ENCODE measurements at regions not wholly inside any gene's neighbourhood (a gene's known extent, or its start where the extent isn't known, plus 50 kb on each side); places are given as distances from the start of the nearest gene placed in this dataset.
"Not testable (repeated sequence)": the region's sequence is repeated elsewhere in the genome, so short reads cannot be mapped to it uniquely, and the experiment has no call there.

DNA sequence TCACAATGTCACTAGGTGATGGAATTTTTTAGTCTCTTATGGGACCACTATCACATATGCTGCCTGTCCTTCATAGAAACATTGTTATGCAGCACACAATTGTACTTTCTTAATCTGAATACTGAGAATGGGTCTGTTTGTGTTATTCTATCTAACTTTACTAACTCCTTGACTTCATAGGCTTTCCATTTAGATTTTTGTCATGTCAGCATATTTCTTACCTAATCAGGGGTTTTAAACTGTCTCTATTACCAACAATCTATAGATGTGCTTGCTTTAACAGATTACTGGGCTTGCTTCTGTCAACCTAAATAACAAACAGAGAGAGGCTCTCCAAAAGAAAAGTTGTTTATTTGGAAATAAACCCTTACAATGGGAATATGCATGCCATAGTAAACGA is 289.6 kb upstream of the ZNF804A start:
- no peak for DNase-seq (ENCODE audit: extremely low read depth in 1 of 11, low read depth in 9 of 11, low spot score in 4 of 11)

DNA sequence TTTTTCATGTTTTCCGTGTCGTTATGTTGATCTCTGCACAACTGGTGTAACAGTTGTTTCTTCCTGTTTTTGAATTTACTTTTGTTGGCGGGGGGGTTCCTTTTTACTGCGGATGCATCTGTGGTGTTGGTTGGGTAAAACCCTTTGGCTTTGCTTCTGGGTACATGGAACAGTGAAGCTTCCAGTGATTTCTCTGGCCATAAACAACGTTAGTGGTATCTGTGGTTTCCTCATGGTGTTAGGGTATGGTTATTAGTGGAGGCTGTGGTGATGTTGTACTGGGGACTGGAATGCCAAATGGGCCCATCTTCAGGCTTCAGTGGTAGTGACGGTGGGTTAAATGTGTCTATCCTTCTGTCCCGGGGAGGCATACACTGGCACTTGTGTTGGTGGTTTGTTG is 285.4 kb upstream of the ZNF804A start:
- no peak for DNase-seq (ENCODE audit: extremely low read depth in 1 of 11, low read depth in 9 of 11, low spot score in 4 of 11)

DNA sequence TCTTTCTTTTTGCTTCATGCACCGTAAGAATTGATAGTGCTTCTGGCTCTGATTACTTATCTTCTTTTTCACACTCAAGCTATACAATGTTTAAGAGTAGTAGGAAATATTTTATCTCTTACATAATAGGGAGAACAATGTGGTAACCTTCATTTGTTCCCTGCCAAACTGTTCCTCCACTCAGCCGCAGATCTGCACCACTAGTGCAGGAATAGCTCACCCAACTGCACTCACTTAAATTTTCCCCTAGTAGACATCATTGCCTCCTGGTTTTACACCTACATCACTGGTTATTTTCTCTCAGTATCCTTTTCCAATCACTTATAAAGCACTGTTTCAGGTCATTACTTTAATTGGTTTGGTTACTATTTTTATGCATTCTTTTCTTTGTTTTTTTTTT is 283.5 kb upstream of the ZNF804A start:
- no peak for DNase-seq (ENCODE audit: extremely low read depth in 1 of 11, low read depth in 9 of 11, low spot score in 4 of 11)

DNA sequence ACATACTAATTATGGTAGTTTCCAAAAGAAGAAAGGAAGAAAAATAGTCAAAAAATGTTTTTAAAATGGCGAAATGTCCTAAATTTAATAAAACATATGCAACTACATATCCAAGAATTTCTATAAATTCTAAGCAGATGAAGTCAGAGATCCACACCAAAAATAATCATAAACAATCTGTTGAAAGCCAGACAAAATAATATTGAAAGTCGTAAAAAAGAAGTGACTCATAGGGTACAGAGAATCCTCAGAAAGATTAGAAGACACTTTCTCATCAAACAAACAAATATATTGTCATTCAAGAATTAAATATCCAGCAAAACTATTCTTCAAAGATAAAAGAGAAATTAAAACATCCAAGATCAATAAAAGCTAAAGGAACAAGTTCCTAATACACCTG is 281.4 kb upstream of the ZNF804A start:
- no peak for DNase-seq (ENCODE audit: extremely low read depth in 1 of 11, low read depth in 9 of 11, low spot score in 4 of 11)

DNA sequence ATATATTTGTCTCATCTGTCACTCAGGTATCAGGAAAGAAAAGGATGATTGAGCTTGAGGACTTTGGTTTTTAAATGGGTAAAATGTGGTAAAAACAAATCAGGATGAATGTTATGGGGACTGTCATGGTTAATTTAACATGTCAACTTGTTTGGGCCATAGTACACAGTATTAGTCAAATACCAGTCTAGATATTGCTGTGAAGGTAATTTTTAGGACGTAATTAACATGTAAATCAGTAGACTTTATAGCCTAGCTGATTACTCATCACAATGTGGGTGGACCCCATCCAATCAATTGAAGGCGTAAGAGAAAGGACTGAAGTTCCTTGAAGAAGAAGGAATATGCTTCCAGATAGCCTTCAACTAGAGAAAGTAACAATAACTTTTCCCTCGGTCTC is 275.7 kb upstream of the ZNF804A start:
- DNase-seq (ENCODE audit: extremely low read depth in 1 of 11, low read depth in 9 of 11, low spot score in 4 of 11), result no peak

DNA sequence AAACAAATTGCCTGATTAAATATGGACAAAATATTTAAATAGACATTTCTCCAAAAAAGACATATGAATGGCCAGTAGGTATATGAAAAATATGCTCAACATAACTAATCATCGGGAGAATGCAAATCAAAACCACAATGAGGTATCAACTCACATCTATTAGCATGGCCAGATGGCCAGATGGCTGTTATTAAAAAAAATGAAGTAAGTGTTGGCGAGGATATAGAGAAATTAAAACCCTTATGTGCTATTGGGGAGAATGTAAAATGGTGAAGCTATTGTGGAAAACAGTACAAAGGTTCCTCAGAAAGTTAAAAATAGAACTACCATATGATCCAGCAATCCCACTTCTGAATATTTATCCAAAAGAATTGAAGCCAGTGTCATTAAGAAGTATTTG is 272.3 kb upstream of the ZNF804A start:
- DNase-seq (ENCODE audit: extremely low read depth in 1 of 11, low read depth in 9 of 11, low spot score in 4 of 11), result no peak

DNA sequence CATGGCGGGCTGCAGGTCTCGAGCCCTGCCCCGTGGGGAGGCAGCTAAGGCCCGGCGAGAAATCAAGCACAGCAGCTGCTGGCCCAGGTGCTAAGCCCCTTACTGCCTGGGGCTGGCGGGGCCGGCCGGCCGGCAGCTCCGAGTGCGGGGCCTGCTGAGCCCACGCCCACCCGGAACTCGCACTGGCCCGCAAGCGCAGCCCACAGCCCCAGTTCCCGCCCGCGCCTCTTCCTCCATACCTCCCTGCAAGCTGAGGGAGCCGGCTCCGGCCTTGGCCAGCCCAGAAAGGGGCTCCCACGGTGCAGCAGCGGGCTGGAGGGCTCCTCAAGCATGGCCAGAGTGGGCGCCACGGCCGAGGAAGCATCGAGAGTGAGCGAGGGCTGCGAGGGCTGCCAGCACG is 270.5 kb upstream of the ZNF804A start:
- DNase-seq (ENCODE audit: extremely low read depth in 1 of 11, low read depth in 9 of 11, low spot score in 4 of 11), result not testable (repeated sequence)

DNA sequence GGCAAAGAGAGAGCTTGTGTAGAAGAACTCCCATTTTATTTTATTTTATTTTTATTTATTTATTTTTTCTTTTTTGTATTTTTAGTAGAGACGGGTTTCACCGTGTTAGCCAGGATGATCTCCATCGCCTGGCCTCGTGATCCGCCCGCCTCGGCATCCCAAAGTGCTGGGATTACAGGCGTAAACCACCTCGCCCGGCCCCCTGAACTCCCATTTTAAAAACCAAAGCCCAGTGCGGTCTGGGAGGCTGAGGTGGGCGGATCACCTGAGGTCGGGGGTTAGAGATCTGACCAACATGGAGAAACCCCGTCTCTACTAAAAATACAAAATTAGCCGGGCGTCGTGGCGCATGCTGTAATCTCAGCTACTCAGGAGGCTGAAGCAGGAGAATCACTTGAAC is 267.8 kb upstream of the ZNF804A start:
- DNase-seq (ENCODE audit: extremely low read depth in 1 of 11, low read depth in 9 of 11, low spot score in 4 of 11), result not testable (repeated sequence)

DNA sequence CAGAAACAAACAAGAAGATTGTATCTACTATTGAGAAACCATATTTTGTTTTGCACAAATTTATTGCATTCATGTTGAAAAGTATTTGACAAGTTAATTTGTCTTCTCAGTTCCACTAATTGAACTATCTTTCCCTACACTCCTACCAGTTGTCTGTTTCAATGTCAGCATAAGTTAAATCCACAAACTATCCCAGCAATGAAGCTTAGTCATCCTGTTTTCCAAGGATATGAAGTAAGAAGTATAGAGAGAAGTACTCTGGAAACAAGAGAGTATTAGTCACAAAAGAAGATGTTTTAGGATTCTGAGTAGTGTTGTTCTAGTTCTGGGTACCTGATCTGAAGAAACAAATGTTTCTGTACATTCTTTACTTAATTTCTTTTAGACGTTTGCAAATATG is 261.6 kb upstream of the ZNF804A start:
- no peak for DNase-seq (ENCODE audit: extremely low read depth in 1 of 11, low read depth in 9 of 11, low spot score in 4 of 11)

DNA sequence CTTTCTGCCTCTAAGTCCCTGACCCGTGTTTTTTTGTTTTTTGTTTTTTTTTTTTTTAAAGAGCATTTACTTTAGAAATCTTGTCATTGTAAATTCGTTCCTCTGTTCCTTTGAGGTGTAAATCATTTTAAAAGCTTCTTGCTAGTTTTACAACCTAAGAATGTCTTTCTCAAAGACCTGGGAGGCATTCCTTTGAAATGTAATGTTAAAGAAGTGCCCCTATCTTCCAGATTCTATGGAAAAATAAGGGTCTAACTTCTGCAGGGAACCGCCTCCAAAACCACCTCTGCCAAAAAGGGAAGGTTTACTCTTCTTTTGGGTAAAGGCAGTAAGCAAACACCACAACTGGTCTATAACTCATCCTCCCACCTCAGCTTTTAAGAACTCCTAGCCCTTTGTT is 259.6 kb upstream of the ZNF804A start:
- no peak for DNase-seq (ENCODE audit: extremely low read depth in 1 of 11, low read depth in 9 of 11, low spot score in 4 of 11)

DNA sequence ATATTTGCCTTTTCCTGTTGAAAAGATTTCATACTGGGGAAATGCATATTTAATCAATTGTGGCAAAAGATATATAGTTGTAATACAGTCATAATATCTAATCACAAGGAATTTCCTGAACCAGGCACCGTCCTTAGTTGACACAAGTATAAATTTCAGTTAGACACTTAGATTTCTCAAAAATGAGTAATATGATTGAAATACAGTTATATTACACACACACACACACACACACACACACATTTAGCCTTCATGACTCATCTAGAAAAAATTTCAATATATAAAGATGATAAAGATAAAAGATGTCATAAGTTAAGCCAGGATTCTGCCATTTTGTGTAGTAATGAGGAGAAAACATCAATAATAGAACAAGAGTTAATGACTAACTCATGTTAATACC is 258.4 kb upstream of the ZNF804A start:
- DNase-seq (ENCODE audit: extremely low read depth in 1 of 11, low read depth in 9 of 11, low spot score in 4 of 11), result no peak

DNA sequence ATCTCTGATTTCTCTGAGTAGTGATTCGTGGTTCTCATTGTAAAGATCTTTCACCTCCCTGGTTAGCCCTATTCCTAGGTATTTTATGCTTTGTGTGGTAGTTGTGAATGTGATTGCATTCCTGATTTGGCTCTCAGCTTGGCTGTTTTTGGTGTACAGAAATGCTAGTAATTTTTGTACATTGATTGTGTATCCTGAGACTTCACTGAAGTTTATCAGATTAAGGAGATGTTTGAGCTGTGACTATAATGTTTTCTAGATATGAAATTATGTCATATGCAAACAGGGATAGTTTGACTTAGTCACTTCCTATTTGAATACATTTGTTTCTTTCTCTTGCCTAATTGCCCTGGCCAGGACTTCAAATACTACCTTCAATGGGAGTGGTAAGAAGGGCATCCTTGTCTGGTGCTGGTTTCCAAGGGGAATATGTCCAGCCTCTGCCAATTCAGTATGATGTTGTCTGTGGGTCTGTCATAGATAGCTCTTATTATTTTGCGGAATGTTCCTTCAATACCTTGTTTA is 251.9 kb upstream of the ZNF804A start:
- DNase-seq (ENCODE audit: extremely low read depth in 1 of 11, low read depth in 9 of 11, low spot score in 4 of 11), result no peak

DNA sequence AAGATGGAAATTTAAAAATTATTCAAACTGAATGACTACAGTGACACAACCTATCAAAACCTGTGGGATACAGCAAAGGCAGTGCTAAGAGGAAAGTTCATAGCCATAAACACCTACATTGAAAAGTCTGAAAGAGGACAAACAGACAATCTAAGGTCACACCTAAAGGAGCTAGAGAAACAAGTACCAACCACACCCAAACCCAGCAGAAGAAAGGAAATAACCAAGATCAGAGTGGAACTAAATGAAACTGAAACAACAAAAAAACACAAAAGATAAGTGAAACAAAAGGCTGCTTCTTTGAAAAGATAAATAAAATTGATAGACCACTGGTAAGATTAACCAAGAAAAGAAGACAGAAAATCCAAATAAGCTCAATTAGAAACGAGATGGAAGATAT is 247.2 kb upstream of the ZNF804A start:
- no peak for DNase-seq (ENCODE audit: extremely low read depth in 1 of 11, low read depth in 9 of 11, low spot score in 4 of 11)

DNA sequence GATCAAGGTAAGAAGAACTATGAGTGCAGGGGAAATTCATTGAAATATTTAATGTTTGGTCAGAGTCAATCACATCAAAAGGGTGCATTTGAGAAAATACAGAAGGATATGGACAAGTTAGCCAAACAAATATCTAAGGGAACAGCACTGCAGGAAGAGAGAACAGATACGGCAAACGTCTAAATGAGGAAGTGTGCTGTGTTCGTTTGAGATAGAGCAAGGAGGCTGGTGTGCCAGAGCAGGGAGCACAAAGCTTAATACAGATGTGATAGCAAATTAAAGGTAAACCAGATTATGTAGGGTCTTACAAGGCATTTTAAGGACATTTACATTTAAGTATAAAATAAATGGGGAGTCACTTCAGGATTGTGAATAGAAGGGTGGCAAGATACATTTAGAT is 241.3 kb upstream of the ZNF804A start:
- no peak for DNase-seq (ENCODE audit: extremely low read depth in 1 of 11, low read depth in 9 of 11, low spot score in 4 of 11)

DNA sequence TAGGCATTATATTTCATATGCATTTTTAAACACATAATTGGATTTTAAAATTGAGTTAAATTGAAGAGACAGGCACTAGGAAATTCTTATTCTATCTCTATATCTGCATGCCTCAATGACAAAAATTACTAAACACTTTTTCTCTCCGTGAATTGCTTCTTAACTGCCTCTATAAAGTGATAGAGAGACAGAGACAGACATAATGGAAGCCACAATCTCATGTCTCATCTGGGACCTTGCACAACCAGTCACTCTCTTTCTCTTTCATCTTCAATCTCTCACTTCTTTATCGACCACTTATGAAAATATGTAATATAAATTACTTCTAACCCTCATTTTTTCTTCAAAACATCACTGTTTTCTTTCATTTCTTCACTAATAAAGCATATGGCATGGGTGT is 238.9 kb upstream of the ZNF804A start:
- DNase-seq (ENCODE audit: extremely low read depth in 1 of 11, low read depth in 9 of 11, low spot score in 4 of 11), result no peak

DNA sequence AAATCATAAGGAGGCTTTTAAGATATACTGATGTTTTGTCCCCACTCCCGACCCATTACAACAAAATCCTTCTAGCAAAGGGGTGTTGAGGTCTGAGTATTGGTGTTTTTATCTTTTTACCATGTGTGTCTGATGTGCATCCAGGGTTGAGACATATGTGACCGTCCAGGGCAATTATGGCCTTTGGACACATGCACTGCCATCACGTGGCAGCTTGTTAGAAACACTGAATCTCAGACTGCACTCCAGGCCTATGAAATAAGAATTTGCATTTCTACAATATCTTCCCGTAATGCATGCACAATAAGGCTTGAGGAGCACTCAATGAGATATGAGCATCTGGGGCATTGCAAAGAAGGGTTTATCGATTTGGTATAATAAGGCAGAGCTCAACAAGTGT is 235.1 kb upstream of the ZNF804A start:
- no peak for DNase-seq (ENCODE audit: extremely low read depth in 1 of 11, low read depth in 9 of 11, low spot score in 4 of 11)

DNA sequence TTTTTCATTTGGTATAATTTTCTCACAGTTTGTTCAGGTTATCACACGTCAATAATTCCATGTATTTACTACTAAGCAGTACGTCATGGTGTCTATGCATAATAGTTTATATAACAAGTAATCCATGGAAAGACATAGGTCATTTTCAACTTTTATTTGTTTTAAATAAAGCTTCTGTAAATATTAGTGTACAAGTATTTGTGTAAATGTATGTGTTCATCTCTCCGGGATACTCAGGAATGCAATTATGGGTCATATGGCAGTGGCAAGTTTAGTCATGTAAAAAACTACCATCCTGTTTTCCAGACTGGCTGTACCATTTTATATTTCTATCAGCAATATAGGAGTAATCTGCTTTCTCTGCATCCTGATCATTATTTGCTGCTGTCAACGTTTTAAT is 231.1 kb upstream of the ZNF804A start:
- DNase-seq (ENCODE audit: extremely low read depth in 1 of 11, low read depth in 9 of 11, low spot score in 4 of 11), result no peak

DNA sequence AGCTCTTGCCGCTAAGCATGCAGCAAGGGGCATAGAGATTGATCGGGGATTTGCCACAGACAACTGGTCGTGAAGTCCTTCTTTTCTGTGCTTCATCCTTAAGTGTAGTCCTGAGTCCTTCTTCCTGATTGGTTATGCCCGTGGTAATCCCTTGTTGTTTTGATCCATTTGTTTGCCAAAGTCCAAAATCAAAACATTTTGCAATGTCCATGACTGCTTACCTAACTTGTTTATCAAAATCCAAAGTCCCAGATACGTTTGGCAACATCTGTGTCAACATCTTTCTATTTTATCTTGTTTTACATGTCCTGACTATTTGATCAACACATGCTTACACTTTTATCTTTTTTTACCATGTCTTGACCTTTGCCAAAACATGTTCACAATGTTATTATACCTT is 229.0 kb upstream of the ZNF804A start:
- DNase-seq (ENCODE audit: extremely low read depth in 1 of 11, low read depth in 9 of 11, low spot score in 4 of 11), result no peak

DNA sequence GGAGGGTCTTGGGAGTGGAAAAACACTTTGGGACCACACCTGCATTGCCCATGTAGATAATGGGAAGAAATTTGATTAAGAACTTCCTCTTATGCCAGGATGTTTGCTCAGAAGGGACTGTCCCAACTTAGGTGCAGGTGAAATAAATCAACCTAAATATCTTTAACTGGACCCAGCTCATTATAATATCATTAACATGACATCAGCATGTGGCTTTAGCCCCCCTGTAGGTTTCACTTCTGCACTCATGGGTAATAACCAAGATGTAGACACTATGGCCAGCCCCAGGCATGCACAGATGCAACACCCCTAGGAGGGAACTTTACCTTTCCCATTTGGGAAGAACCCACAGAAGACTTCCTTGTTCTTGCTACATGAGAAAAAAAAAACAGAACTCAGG is 227.4 kb upstream of the ZNF804A start:
- DNase-seq (ENCODE audit: extremely low read depth in 1 of 11, low read depth in 9 of 11, low spot score in 4 of 11), result no peak

DNA sequence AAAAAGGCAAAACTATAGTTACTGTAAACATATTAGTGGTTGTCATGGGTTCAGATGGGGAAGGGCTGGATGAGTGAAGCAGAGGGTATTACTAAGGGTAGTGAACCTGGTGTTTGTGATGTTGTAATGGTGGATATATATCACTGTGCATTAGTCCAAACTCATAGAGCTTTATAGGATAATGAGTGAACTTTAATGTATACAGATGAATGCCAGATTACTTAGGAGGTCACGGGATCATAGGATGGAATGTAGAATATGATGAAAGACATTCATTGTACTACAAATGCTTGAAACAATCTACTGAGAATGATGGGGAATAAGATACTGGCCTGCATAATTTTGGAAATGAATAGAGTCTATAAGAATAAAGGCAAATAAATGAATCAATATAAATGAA is 226.7 kb upstream of the ZNF804A start:
- DNase-seq (ENCODE audit: extremely low read depth in 1 of 11, low read depth in 9 of 11, low spot score in 4 of 11), result no peak

DNA sequence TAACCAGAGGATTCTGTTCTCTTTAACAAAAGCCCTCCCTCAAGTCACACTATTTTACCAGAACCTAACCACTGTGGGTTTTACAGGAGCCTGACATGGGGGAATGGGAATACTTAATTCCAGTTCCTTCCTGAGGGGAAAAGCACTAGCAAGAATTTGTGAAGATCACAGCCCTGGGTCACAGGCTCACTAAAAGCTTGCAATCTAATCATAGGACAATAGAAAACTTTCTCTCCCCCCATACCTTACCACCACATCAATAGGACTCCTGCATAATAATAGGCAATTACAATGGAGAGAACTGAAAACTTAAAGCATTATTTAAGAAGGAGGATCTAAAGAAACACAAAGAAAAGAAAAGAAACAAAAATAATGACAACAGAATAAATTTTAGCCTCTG is 225.8 kb upstream of the ZNF804A start:
- DNase-seq (ENCODE audit: extremely low read depth in 1 of 11, low read depth in 9 of 11, low spot score in 4 of 11), result no peak

DNA sequence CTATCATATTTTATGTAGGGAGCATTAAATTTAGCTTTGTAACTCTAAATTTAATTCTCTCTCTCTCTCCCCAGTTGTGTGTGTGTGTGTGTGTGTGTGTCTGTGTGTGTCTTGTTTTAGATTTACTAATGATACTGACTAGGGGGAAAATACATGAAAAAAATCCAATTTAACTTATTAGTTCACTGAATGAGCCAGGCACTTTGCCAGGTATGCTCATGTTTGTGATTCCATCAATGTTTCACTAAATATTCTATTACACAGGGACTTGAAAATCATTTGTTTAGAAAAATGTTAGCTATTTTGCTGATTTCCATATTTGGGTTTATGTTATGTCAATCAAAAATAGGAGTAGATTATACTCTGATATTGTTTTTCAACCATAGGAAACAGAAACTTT is 203.7 kb upstream of the ZNF804A start:
- peak in 1 of 11 donors; percentile 2 for DNase-seq (ENCODE audit: extremely low read depth in 1 of 11, low read depth in 9 of 11, low spot score in 4 of 11)

Measured in renal cortex interstitium (tissue), 11 donors.